Cardiac fibroblast (primary cell): ENCODE measurements at regions not wholly inside any gene's neighbourhood (a gene's known extent, or its start where the extent isn't known, plus 50 kb on each side); places are given as distances from the start of the nearest gene placed in this dataset.

ENCODE experiments used
- DNase-seq, 2 donors: peaks; one replicate each; pipeline versions ENCODE4 v3.0.0 to v3.0.0-alpha.2; 2010; ENCODE audit warnings: low read depth in 2 of 2
- H3K4me3 ChIP-seq, 2 donors: replicated peaks in 1 of 2; 1 replicate in 1 of 2; 2 replicates in 1 of 2; pipeline ENCODE4 v1.5.1; 2011; ENCODE audit warnings: low read depth in 2 of 2, low read length in 2 of 2, mild to moderate bottlenecking in 2 of 2, moderate library complexity in 1 of 2
- TF ChIP-seq, protein P1 (sequence below): IDR thresholded peaks from one replicate; pipeline ENCODE4 v1.5.1; 2011; ENCODE audit warnings: low read depth, mild to moderate bottlenecking, low read length, inconsistent platforms

- TF ChIP-seq, protein P1, sequence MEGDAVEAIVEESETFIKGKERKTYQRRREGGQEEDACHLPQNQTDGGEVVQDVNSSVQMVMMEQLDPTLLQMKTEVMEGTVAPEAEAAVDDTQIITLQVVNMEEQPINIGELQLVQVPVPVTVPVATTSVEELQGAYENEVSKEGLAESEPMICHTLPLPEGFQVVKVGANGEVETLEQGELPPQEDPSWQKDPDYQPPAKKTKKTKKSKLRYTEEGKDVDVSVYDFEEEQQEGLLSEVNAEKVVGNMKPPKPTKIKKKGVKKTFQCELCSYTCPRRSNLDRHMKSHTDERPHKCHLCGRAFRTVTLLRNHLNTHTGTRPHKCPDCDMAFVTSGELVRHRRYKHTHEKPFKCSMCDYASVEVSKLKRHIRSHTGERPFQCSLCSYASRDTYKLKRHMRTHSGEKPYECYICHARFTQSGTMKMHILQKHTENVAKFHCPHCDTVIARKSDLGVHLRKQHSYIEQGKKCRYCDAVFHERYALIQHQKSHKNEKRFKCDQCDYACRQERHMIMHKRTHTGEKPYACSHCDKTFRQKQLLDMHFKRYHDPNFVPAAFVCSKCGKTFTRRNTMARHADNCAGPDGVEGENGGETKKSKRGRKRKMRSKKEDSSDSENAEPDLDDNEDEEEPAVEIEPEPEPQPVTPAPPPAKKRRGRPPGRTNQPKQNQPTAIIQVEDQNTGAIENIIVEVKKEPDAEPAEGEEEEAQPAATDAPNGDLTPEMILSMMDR: no peak
Measured at GRCh38 chr12:91311081-91311480, 128.5 kb upstream of the DCN start.

DNA sequence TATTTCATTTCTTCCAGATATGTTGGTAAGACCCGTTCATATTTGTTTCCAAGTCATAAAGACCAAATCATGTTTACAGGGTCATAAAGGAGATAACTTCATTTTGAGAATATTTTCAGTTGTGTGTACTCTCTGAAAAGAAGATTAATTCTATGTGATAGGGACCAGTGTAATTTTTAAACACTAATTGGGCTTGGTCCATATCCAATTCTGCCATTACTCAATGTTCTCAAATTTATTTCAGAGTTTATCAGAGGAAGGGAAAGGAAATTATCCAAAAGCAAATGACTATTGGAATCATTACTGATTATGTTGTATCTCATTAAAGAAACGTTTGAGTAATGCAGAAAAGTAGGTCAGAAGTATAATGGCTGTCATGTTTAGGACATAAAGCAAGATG, 126.8 kb upstream of the DCN start:
- DNase-seq: no peak
- TF ChIP-seq, protein P1: no peak
- no peak overlapping the region for H3K4me3 ChIP-seq

More at GRCh38 chr12:91311081-91311480, 128.5 kb upstream of the DCN start:
- DNase-seq: no peak
- no peak overlapping the region for H3K4me3 ChIP-seq

DNA sequence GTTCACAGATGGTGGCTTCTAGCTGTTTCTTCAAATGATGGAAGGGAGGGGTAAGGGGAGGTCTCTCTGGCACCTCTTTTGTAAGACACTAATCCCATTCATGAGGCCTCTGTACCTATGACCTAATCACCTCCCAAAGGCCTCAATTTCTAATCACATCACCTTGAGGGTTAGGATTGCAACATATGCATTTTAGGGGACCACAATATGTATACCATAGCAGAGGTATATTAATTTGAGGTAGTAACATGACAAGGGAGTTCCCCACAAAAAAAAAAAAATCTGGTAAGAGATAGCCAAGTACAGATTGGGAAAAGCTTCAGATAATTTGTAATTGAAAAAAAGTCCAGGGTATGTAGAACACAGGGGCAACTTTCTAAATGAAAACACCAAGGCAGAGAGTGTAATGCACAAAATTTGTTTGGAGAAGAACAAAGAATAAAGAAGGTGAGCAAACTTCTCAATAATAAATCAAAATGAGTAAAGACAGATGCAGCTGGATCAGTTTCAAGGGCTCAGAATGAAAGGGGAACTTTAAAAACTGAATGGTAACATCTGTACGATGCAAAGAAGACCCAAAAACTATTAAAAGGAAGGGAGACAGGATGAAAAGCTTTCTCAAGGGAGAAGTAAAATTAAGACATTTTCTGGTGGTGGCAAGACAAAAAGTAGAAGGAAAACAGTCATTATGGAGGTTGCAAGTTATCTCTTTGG, 125.5 kb upstream of the DCN start:
- DNase-seq: no peak
- TF ChIP-seq, protein P1: no peak
- no peak overlapping the region for H3K4me3 ChIP-seq

DNA sequence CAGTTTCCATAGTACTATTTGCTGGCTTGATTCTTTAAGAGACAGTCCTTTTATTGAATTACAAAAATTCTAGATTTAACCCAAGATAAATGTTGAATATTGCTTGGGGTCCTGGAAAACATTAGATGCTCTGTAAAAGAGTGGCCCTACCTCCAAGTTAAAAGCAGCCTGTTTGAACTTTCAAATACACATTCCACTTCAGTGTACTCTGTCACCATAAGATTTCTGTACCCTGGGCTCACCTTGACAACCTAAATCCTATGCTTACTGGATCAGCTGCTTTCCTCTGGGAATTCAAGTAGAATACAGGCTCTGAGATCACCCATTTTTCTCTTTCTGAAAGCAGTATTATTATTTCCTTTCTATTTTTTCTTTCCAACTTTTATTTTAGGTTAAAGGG, 107.7 kb upstream of the DCN start:
- TF ChIP-seq, protein P1: no peak
- H3K4me3 ChIP-seq: no peak overlapping the region
- no peak for DNase-seq

- no peak for DNase-seq
- no peak overlapping the region for H3K4me3 ChIP-seq
- TF ChIP-seq, protein P1: no peak
Measured at GRCh38 chr12:91289906-91290305, 107.3 kb upstream of the DCN start.

DNA sequence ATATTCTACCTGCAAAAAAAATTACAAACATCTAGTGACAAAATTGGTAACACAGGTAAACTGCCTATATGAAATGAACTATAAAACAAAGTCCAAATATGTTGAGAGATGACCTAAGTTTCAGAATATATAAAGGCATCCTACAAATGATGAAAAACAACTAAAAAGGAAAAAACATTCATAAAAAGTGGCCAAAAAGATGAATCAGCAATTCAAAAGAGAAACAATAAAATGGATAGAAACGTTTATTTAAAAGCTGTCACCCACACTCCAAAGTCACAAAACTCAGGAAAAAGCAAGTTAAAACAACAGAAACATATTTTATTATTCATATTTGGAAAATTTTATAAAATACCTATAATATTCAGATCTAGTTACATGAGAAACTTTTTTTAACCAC, 106.5 kb upstream of the DCN start:
- TF ChIP-seq, protein P1: no peak
- H3K4me3 ChIP-seq: no peak overlapping the region
- DNase-seq: no peak

GRCh38 chr12:91287753-91288152, 105.1 kb upstream of the DCN start:
- H3K4me3 ChIP-seq: no peak overlapping the region
- no peak for DNase-seq
- TF ChIP-seq, protein P1: no peak
